Lower leg skin (tissue), 3 donors: ENCODE measurements at regions not wholly inside any gene's neighbourhood (a gene's known extent, or its start where the extent isn't known, plus 50 kb on each side); places are given as distances from the start of the nearest gene placed in this dataset.

Experiments
- POLR2A ChIP-seq, 2 donors: fragments of 450-650 bp; IDR thresholded peaks; one replicate each; pipeline ENCODE4 v1.6.1; 2016 to 2017; ENCODE audit warnings: antibody characterized with exemption in 2 of 2, mild to moderate bottlenecking in 1 of 2, moderate library complexity in 1 of 2
- TF ChIP-seq, protein P1 (sequence below), 3 donors: fragments of 450-650 bp; IDR thresholded peaks; one replicate each; pipeline ENCODE4 v1.5.1; 2016; ENCODE audit warnings: antibody characterized with exemption in 3 of 3, mild to moderate bottlenecking in 3 of 3, moderate library complexity in 2 of 3

DNA sequence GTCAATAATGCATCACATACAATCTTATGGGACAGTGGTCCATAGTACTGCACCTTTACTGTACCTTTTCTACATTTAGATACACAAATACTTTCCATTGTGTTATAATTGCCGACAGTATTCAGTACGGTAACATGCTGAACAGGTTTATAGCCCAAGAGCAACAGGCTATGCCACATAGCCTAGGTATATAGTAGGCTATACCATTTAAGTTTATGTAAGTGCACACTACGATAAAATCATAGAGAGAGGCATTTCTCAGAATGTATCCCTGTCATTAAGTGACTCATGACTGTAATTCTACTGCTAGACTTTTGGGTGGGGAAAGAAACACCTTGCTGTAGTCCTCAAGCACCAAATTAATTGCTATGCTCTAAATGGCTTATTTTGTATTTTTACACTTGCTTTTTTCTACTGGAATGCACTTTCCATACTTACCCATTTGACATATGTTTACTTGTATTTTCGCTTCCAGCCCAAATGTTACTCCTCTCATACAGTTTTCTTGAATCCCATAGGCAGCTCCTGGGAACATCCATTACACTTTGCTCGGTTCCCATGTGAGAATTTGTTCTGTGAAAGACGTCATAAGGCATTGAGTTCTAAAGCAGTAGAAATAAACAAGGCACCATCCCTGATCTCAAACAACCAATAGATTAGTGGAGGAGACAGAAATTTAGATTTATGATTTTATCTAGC lies 714.0 kb upstream of the ID2 start:
- TF ChIP-seq, protein P1, sequence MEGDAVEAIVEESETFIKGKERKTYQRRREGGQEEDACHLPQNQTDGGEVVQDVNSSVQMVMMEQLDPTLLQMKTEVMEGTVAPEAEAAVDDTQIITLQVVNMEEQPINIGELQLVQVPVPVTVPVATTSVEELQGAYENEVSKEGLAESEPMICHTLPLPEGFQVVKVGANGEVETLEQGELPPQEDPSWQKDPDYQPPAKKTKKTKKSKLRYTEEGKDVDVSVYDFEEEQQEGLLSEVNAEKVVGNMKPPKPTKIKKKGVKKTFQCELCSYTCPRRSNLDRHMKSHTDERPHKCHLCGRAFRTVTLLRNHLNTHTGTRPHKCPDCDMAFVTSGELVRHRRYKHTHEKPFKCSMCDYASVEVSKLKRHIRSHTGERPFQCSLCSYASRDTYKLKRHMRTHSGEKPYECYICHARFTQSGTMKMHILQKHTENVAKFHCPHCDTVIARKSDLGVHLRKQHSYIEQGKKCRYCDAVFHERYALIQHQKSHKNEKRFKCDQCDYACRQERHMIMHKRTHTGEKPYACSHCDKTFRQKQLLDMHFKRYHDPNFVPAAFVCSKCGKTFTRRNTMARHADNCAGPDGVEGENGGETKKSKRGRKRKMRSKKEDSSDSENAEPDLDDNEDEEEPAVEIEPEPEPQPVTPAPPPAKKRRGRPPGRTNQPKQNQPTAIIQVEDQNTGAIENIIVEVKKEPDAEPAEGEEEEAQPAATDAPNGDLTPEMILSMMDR (IDR thresholded peaks at IDR 0.05): no peak
- TF ChIP-seq POLR2A (IDR thresholded peaks at IDR 0.05): no peak
